OCI-LY1 (cell line): ENCODE measurements at regions not wholly inside any gene's neighbourhood (a gene's known extent, or its start where the extent isn't known, plus 50 kb on each side); places are given as distances from the start of the nearest gene placed in this dataset.

Experiments used
- H2AFZ ChIP-seq: fragments of 200-600 bp; sonication (generic), shearing (Covaris generic); 2 replicates; pipeline ENCODE4 v1.6.0; 2014; ENCODE audit warnings: antibody characterized with exemption, mild to moderate bottlenecking, low read length
- H3F3A ChIP-seq: fragments of 200-600 bp; sonication (generic), shearing (Covaris generic); 2 replicates; pipeline ENCODE4 v1.6.0; 2014; ENCODE audit warnings: mild to moderate bottlenecking, antibody characterized with exemption, low read length, moderate library complexity; ENCODE audit not compliant: insufficient read depth
- H3K27ac ChIP-seq: fragments of 200-600 bp; sonication (generic); 2 replicates; pipeline ENCODE4 v1.5.1; 2014; ENCODE audit warnings: low read length, mixed run types, mild to moderate bottlenecking, low read depth; ENCODE audit not compliant: poor library complexity, severe bottlenecking
- H3K27me3 ChIP-seq: fragments of 200-600 bp; sonication (generic); 2 replicates; pipeline ENCODE4 v1.6.0; 2014; ENCODE audit warnings: antibody characterized with exemption, mild to moderate bottlenecking, low read length, moderate library complexity; ENCODE audit not compliant: insufficient read depth
- H3K36me3 ChIP-seq: fragments of 200-600 bp; sonication (generic); 2 replicates; pipeline ENCODE4 v1.6.1; 2014; ENCODE audit warnings: mild to moderate bottlenecking, antibody characterized with exemption, low read length, moderate library complexity, mixed read lengths; ENCODE audit not compliant: insufficient read depth
- H3K4me1 ChIP-seq: fragments of 200-600 bp; sonication (generic); 2 replicates; pipeline ENCODE4 v1.5.1; 2014; ENCODE audit warnings: mild to moderate bottlenecking, low read length, moderate library complexity; ENCODE audit not compliant: insufficient read depth, severe bottlenecking
- H3K4me2 ChIP-seq: fragments of 200-600 bp; sonication (generic), shearing (Covaris generic); 2 replicates; pipeline ENCODE4 v1.6.1; 2014; ENCODE audit warnings: low read length
- H3K4me3 ChIP-seq: fragments of 200-600 bp; sonication (generic); 2 replicates; pipeline ENCODE4 v1.5.1; 2014; ENCODE audit warnings: low read length, low read depth, mild to moderate bottlenecking, mixed read lengths; ENCODE audit not compliant: poor library complexity, severe bottlenecking
- H3K79me2 ChIP-seq: fragments of 200-600 bp; shearing (Covaris generic); 2 replicates; pipeline ENCODE4 v1.6.1; 2016; ENCODE audit warnings: mixed run types, low read length, mixed read lengths; ENCODE audit not compliant: insufficient read depth
- H3K9ac ChIP-seq: fragments of 200-600 bp; sonication (generic), shearing (Covaris generic); 2 replicates; pipeline ENCODE4 v1.6.1; 2014; ENCODE audit warnings: mild to moderate bottlenecking, low read length, mixed read lengths
- H3K9me2 ChIP-seq: fragments of 200-600 bp; sonication (generic), shearing (Covaris generic); 2 replicates; pipeline ENCODE4 v1.6.1; 2014; ENCODE audit warnings: low read depth, mild to moderate bottlenecking, low read length, mixed read lengths
- H3K9me3 ChIP-seq: fragments of 200-600 bp; shearing (Covaris generic); 2 replicates; pipeline ENCODE4 v1.6.1; 2014; ENCODE audit warnings: low read length, mixed read lengths
- H4K20me1 ChIP-seq: fragments of 200-600 bp; sonication (generic), shearing (Covaris generic); 2 replicates; pipeline ENCODE4 v1.6.0; 2016; ENCODE audit warnings: mild to moderate bottlenecking, low read length; ENCODE audit not compliant: insufficient read depth
- CTCF ChIP-seq: fragments of 200-600 bp; sonication (generic), shearing (Covaris generic); IDR thresholded peaks from 2 replicates; pipeline ENCODE4 v1.5.1; 2017; ENCODE audit warnings: mild to moderate bottlenecking, antibody characterized with exemption, low read length, moderate library complexity, mixed read lengths
- EZH2 ChIP-seq: fragments of 200-600 bp; sonication (generic), shearing (Covaris generic); IDR thresholded peaks from 2 replicates; pipeline ENCODE4 v1.8.0; 2017; ENCODE audit warnings: borderline replicate concordance, mixed run types, mild to moderate bottlenecking, antibody characterized with exemption, low read length, moderate library complexity, mixed read lengths

- H3F3A ChIP-seq: no peaks in the 10 kb centered on the region
- no peak overlapping the region for H3K27ac ChIP-seq
- H3K9ac ChIP-seq: no peak overlapping the region
- H3K9me3 ChIP-seq: no peaks in the 10 kb centered on the region
- no peaks in the 10 kb centered on the region for H4K20me1 ChIP-seq
- H3K27me3 ChIP-seq: no peaks in the 10 kb centered on the region
- no peak overlapping the region for H3K4me3 ChIP-seq
- H3K36me3 ChIP-seq: no peaks in the 10 kb centered on the region
- TF ChIP-seq EZH2 (no peak), CTCF (no peak)
- no peaks in the 10 kb centered on the region for H3K9me2 ChIP-seq
- H3K4me1 ChIP-seq: no peaks in the 10 kb centered on the region
- H2AFZ ChIP-seq: no peak overlapping the region
- no peak overlapping the region for H3K4me2 ChIP-seq
- H3K79me2 ChIP-seq: no peaks in the 10 kb centered on the region
Observed at GRCh38 chr18:55095584-55095983, 136.3 kb upstream of the CCDC68 start.

GRCh38 chr18:55093808-55094207, 134.5 kb upstream of the CCDC68 start:
- H3K27ac ChIP-seq: no peak overlapping the region
- H3K9me2 ChIP-seq: no peaks in the 10 kb centered on the region
- H4K20me1 ChIP-seq: no peaks in the 10 kb centered on the region
- H3K9me3 ChIP-seq: no peaks in the 10 kb centered on the region
- H3K4me1 ChIP-seq: no peaks in the 10 kb centered on the region
- TF ChIP-seq CTCF (no peak), EZH2 (no peak)
- H3K27me3 ChIP-seq: no peaks in the 10 kb centered on the region
- H3K4me3 ChIP-seq: no peak overlapping the region
- H3K36me3 ChIP-seq: no peaks in the 10 kb centered on the region
- no peak overlapping the region for H3K4me2 ChIP-seq
- H2AFZ ChIP-seq: no peak overlapping the region
- no peaks in the 10 kb centered on the region for H3F3A ChIP-seq
- no peak overlapping the region for H3K9ac ChIP-seq
- no peaks in the 10 kb centered on the region for H3K79me2 ChIP-seq

GRCh38 chr18:55093295-55093694, 134.0 kb upstream of the CCDC68 start:
- TF ChIP-seq CTCF (no peak), EZH2 (no peak)
- Histone ChIP-seq H3K9me3 (no peaks in the 10 kb centered on the region), H3K27ac (no peak overlapping the region), H3K79me2 (no peaks in the 10 kb centered on the region), H3K4me2 (no peak overlapping the region), H3K4me3 (no peak overlapping the region), H3K27me3 (no peaks in the 10 kb centered on the region), H3K9ac (no peak overlapping the region), H3F3A (no peaks in the 10 kb centered on the region), H4K20me1 (no peaks in the 10 kb centered on the region), H3K36me3 (no peaks in the 10 kb centered on the region), H3K9me2 (no peaks in the 10 kb centered on the region), H2AFZ (no peak overlapping the region), H3K4me1 (no peaks in the 10 kb centered on the region)
